Activated T-cell treated with anti-CD3 and anti-CD28 coated beads for 48 hours (primary cell): ENCODE measurements at regions not wholly inside any gene's neighbourhood (a gene's known extent, or its start where the extent isn't known, plus 50 kb on each side); places are given as distances from the start of the nearest gene placed in this dataset.
"Not testable (repeated sequence)": the region's sequence is repeated elsewhere in the genome, so short reads cannot be mapped to it uniquely, and the experiment has no call there.

Experiments
- DNase-seq: peaks from one replicate; pipeline ENCODE4 v3.0.0-alpha.2; 2020; ENCODE audit warnings: low read depth

DNA sequence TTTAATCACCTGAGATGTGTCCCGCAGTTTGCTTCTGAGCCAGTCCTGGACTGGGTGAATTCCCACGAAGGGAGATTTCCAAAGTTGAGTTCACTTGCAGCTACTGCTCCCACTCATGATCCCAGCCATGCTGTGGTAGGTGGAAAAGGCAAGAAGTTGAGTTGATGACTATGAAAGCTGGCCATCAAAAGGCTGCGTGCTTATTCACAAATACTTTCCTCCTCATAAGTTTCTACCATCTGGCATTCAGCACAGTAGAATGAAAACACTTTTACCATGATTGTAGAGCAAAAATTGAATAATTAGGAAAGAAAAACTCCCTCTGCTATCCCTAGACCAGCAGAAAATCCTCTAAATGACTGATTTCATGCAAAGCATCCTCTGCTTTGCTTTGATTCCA lies 281.8 kb downstream of the INHBA start:
- DNase-seq = no peak

DNA sequence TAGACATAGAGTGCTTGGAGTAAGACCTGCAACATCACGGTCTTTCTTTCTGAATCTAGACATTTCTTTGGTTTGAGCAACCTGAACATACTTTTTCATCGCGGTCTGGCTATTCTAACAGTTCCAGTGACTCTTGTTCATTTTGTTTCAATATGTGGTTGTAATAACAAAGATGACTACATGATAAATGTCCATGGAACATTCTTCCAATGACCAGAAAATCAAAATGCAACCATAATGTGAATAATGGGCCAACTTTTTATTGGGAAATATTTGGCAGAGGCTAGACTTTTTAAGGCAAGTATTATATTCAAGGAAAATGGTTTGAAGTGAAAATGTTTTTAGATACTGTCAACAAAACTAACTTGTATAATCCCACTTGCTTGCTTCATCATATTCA lies 282.5 kb downstream of the INHBA start:
- DNase-seq = no peak

DNA sequence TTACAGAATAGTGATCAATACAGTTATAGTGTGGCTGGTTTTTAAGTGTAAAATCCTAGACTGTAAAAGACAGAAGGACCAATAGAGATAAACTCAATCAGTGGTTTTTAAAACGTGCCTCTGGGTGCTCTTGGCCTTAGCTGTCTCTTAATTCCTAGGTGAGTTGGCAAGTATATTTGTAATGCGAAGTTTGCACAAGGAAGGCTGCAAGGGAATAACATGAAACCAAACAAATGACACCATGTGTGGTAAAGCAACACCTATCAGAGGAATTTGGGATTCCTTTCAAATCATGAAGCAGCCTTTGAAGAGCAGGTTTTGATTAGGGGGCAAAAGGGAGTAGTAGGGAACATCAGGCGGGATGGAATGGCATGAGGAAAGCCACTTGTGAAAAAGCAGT lies 284.6 kb downstream of the INHBA start:
- DNase-seq = no peak

DNA sequence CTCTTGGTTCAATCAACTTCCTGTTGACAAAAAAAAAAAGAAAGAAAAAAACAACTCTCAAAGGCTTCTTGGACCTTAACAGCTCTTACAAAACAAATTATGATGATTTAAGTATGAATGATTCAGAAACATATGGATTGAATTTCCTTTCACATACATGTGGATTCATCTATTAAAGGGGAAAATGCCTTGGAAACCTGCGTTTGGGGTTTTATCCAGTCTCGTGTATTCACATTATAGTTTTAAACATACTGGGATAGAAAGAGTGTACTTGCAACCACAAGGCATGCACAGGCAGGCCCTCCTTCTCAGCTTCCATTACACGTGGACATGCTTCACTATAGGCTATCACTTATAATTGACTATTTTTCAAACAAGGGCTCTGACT lies 286.7 kb downstream of the INHBA start:
- no peak for DNase-seq

DNA sequence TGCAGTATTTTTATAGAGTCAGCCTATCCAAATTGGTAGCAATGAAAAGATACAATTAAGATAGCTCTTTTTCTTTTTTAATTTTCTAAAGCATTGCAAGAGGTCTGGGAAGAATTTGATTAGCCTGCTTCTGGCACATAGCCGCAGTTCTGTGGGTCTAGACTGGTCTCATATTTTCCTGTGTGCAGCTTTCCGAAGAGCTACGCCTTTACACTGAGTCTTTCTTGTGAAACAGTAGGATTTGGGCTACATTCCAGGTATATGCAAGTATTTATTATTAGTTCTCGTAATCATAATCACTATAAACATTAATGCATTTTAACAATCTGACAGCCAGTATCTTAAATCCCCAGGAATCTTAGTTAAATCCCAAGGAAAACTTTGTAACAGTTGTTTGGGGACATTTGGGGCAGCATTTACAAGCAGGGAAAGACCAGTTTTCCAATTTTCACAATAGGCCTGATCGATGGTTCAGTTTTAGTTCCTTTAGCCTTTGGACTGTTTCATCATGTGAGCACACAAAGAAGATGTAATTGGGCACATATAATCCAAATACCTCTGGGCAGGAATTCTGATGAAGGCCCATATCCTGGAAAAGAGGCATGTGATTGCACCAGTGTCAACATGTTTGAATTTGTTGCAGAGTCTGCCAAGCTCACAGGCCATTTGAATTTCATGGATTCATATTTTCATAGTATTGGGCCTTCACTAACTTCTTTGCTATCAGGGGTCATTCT lies 287.3 kb downstream of the INHBA start:
- no peak for DNase-seq

DNA sequence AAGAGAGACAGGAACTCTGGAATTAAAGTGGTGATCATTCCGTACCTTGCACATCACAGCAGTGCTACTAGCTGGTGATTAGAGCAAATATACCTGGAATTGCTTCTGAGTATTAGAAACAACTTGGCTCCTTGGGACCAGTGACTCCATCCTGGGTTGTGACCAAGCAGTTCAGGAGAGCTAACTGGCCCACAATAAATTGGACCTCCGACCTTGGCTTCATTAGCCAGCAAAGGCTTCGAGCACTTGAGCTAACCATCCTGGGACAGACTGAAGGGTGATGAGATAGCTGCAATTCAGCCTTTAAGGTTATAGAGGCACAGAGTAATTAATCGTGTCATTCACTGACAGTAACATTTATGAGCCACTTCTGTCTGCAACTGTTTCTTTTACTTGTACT lies 287.8 kb downstream of the INHBA start:
- no peak for DNase-seq

DNA sequence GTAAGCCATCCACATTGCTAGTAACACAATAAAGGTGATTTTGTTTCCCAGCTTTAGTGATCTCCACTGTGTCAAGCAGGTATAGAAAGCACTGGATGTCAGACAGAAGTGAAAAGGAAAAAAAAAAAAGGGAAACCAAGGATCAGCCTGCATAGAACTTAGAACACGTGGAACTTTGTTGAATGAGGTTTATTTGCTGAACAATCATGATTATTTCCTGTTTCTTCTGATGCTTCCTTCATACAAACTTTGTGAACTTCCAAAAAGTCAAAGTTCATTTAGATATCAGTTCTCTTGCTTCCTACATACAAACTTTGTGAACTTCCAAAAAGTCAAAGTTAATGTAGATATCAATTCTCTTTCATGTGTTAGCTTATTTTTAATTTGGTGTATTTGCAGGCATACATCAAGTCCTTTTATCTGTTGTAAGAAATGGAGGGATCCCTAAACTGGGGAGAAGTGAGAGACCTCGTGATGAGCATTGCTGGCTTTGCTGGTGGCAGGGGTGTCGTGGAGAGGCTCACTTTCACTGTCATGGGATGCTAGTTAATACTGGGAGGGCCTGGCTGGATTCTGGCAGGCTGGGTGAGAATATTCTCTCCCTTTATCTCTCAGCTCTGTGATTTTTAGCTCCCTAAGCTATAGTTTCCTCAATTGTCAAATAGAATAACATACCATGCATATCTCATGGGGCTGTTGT lies 298.4 kb downstream of the INHBA start:
- DNase-seq = no peak

DNA sequence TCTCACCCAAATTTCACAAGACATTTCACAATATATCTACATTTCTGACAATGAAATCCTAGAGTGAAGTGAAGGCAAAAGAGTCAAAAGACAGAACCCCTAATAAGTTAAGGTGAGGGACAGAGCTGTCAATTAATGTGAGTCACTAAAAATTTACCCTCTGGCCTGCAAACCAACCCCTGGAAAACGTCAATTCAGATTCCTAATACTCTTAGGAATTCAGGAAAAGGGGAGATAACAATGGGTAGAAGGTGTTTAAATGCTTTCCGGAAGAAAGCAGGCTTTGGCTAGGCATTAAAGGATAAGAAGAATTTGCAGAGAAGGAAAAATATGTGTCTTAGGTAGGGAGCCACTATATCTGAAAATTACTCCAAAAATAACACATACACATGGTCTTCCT lies 299.6 kb downstream of the INHBA start:
- no peak for DNase-seq

DNA sequence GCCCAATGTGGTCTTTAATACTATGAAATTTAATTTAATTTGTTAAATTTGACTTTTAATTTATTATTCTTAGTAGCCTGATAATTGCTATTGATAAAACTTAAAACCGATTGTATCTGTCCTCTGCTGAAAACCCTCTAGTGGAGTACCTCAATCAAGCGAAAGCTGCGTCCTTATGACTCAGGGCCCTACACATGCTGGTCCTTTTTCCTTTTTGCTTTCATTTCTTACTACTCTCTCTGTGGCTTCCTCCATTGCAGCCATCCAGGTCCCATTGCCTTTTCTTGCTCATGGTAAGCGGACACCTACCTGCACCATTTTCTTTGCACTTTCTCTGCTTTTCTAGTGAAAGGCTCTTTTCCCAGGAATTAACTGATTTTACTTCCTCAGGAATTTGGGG lies 301.1 kb downstream of the INHBA start:
- no peak for DNase-seq

DNA sequence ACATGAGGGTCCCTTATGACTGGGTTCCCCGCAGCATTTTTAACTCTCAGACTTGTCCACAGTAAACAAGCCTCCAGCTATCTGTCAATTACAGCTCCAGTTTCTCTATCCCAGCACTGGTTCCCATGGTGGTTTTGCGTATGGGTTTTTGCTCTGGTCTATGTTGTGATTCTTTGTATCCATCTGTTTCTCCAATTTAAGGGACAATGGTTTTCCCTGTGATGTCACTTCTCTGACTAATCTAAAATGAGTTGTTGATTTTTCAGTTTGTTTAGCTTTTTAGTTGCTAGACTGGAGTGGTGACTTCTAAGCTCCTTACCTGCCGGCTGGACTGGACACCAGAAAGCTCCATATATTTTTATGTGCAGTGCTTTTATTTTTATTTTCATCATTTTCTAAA lies 303.7 kb downstream of the INHBA start:
- no peak for DNase-seq

DNA sequence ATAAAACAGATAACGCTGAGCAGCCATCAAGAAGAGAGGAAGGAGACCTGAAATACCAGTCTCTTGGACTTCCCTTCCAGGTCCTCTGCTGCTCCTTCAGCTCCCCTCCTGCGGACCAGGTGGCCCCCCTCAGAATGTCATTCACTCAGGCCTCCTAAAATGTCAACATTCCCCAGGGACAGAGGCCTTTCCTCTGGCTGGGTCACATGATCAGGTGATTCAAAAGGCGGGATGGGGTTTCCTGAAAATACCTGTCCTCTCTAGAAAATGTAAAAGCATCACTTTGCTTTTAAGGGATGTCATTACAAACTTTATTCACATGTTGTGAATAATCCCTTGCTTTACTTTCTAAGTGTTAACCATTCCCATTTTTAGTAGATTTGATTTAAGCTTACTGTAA lies 311.1 kb downstream of the INHBA start:
- no peak for DNase-seq

DNA sequence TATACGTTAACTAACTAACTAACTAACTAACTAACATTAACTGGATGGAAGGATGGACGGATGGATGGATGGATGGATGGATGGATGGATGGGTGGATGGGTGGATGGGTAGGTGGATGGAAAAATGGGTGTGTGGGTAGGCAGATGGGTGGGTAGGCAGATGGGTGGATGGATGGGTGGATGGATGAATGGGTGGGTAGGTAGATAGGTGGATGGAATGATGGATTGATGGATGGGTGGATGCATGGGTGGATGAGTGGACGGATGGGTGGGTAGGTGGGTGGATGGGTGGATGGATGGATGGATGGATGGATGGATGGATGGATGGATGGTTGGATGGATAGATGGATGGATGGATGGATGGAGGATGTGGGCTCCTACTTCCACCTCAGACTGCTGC lies 314.0 kb downstream of the INHBA start:
- DNase-seq = not testable (repeated sequence)

DNA sequence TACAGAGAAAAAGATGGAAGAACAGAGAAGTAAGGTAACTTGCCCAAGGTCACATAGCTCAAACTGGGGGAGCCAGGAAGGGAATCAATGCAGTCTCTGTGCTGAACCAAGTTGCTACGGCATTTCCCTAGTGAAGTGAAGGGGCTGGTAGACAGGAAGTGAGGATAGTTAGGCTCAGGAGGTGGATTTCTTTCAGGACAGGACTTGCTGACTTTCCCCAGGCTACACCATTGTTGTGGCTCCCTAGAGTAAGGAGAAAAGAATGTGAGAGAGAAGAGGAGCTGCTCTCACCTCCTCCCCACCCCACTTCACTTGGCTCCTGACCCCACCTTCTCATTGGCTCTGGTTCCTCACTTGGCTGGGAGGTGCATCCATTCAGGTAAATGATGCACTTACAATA lies 316.9 kb downstream of the INHBA start:
- DNase-seq = no peak

DNA sequence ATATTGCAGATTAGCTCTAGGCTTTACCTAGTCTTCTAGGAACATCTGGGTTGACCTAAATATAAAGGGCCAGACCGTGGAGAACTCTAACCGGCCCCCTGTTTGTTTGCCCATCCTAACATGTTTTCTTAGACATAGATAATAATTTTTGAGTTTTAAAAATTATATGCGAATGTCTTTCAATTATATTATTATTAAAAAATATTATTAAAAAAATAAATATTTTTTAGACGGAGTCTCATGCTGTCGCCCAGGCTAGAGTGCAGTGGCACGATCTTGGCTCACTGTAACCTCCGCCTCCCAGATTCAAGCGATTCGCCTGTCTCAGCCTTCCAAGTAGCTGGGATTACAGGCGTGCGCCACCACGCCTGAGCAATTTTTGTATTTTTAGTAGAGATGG lies 318.5 kb downstream of the INHBA start:
- no peak for DNase-seq

DNA sequence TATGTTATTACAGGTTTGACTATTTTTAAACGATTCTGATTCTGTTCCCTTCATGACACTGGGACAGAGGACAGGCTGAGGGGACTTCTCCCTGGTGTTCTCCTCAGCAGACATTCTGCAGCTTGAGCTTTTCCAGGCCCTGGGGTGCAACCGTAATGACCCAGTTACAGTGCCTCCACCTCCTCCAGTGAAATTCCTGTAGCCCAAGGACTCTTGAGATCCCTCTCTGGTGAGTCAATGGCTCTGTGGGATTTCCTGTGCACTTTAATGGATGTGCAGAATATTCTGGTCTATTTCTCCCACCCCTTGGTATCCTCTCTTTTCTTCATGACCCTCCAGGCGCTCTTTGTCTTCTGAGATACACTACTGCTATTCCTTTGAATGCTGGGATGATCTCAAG lies 319.3 kb downstream of the INHBA start:
- DNase-seq = no peak

DNA sequence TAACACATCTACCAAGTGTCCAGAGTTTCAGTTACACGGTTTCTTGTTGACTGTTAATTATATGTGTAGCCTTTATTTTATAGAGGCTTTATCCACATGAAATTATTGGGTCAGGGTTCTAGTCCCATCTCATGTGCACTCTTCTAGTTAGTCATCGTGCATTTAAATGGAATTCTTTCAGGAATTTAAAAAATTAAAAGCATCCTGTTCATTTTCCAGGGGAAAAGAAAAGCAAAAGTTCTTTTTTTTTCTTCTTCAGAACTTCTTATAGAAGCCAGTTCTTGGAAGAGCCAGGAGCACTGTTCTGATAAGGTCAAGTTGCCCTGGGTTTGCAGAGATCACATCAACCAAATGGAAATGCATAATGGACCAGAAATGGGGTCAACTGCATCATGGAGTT lies 324.7 kb downstream of the INHBA start:
- DNase-seq = no peak

DNA sequence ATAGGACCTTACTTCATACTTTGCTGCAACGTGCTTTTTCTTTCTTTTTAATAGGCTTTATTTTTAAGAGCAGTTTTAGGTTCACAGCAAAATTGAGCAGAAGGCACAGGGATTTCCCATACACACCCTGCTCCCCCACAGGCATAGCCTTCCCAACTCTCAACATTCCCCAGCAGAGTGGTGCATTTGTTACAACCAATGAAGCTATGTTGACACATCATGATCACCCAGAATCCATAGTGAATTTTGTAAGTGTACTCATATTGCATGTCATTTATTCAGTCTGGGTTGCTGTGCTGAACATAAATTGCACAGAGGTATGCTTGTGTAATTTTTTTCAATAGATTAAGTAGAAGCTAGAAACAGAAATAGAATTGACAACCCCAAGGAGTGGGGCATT lies 327.3 kb downstream of the INHBA start:
- no peak for DNase-seq

DNA sequence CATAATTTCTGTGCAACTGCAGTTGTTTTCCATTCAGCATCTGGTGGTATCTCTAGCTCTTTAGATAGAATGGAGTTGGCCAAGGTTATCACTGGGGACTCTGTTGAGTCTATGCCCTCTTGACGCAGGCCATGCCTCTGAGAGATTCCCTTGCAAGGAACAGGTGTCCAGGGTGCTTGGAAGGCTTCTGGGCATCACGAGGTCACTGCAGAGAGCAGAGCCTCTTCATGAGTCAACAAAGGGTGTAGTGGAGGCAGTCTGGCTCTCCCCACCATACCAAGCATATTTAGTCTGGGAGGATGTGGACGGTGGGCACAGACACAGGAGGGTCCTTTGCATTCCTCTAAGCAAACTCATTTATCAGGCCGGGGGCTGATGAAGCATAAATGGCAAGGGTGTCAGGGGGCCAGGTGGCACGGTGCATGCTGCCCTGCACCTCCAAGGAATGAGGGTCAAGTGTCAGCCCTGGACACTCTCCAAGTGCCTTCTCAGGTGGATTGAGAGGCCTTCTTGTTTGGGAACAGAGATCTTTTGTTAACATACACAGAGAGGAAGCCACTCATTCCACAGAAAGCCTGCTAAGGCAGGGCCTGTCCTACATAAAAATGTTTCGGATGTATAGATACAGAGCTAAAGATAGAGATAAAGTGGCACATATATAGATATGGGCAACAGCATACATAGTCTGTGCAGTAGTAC lies 328.6 kb downstream of the INHBA start:
- no peak for DNase-seq

DNA sequence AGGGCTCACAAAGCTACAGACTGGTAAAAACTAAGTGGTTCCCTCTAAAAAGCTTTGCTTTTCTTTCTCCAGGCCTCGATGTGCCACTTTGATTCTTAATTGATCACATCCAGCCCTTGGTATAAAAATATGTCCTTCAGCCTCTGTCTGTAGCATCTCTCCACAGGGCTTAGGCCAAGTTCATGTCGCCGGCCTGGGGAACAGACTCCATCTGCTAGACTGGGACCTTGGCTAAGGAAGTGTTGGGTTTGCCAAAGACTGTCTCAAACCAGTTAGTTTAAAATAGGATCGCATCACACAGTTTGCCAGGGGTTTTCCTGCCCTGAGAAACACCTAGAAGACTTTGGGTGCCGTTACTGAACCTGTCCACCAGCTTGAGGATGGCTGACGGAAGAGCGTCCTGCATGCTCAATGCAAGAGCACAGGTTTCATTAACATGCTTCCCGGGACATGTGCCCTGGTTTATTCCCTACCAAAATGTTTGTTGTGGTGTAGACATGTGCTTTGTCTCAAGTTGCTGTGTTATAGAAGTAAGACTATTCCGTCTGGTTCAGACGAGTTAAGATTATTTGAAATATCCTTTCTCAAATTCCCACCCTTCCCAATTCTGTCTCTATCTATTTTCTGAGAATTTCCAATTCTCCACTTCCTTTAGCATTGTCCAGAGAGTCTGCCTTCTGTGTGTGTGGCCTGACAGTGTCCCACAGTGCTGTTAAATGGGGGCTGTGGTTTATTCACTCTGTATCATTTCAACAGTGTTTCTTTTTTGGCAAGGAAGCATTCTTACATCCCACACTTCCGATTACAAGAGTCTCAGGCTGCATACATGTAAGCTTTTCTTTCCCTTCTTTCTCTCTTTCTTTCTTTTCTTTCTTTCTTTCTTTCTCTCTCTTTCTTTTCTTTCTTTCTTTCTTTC lies 334.7 kb downstream of the INHBA start:
- no peak for DNase-seq

DNA sequence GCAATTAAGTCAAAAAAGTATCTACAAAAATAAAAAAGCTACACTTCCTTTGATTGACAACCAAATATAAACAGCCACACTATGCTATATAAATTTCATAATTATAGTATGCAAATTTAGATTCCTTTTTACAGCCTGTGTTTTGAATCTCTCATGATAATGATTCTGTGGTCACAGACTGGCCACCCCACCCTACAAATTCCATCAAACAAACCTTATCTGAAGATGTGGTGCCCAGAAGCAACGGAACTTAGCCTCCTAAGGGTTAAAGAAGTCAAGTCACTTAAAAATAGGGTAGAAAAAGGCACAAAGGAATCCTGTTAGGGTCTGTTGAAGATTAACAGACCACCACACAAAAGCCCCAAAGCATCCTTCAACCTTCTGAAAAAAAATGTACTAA lies 351.8 kb downstream of the INHBA start:
- DNase-seq = no peak

DNA sequence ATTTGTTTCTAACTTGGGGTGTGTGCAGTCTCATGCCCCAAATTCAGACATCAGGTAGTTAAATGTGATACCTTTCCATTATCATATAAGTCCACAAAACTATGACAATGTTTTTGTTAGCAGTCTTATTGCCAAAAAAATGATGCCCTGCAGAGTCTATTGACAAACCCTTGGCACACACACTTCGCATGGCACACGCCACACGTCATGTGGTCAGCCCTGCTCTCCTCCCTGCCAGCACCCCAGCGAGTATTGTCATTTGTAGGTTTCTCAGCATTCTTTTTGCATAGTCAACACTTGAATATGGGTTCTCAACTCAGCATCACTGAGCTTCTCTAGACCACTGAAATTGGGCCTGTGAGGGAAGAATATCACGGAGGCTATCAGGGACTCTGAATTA lies 356.0 kb downstream of the INHBA start:
- no peak for DNase-seq

DNA sequence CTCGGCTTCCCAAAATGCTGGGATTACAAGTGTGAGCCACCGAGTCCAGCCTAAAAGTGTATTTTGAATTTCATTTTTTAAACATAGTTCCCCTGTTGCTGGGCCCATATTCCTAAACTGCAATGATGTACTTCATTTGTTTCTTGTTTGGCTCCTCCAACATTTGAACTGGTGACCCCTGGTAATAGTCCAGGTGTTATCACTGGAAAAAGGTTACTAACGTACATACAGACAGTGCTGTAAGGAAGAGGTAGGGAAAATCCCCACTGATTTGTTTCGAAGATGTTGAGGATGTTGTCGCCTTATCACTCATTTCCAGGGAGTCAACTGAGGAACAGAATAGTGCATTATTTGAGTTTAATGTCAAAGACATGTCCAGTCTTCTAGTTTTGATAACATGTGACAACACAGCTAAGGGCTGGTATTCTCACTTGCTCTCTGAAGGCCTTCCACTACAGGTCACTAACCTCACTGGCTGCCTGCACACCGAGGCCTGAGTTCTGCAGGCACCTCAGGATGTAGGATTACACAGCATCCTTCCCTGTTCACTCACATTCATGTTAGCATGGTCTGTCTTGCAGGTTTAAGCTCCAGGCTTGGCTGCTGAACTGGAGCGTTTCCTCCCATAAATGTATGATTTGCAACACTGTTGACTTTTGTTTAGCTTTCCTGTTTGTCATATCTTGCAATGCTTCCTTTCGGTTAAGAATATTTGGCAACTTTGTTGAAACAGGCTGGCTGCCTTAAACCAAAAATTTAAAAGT lies 362.8 kb downstream of the INHBA start:
- DNase-seq = no peak
